Trophoblast cell (in vitro differentiated cells and primary cell): ENCODE measurements at regions not wholly inside any gene's neighbourhood (a gene's known extent, or its start where the extent isn't known, plus 50 kb on each side); places are given as distances from the start of the nearest gene placed in this dataset.

Source experiments
- DNase-seq, 2 donors: peaks; one replicate each; pipeline ENCODE4 v3.0.0-alpha.2; 2016
- H2AFZ ChIP-seq: 2 replicates; pipeline ENCODE4 v1.6.1; 2013; ENCODE audit warnings: low read length, moderate library complexity, mild to moderate bottlenecking; ENCODE audit not compliant: insufficient read depth, poor library complexity
- H2AK5ac ChIP-seq: 2 replicates; pipeline ENCODE4 v1.6.1; 2013; ENCODE audit warnings: mild to moderate bottlenecking, low read length
- H2BK120ac ChIP-seq: 2 replicates; pipeline ENCODE4 v1.6.1; 2013; ENCODE audit warnings: low read length, mild to moderate bottlenecking, moderate library complexity; ENCODE audit not compliant: insufficient read depth, poor library complexity
- H2BK12ac ChIP-seq: 2 replicates; pipeline ENCODE4 v1.6.1; 2013; ENCODE audit warnings: mild to moderate bottlenecking, low read length, moderate library complexity
- H2BK5ac ChIP-seq: 2 replicates; pipeline ENCODE4 v1.6.1; 2013; ENCODE audit warnings: low read length, low read depth, moderate library complexity, mild to moderate bottlenecking; ENCODE audit not compliant: poor library complexity
- H3K14ac ChIP-seq: 2 replicates; pipeline ENCODE4 v1.6.1; 2013; ENCODE audit warnings: mild to moderate bottlenecking, low read length
- H3K18ac ChIP-seq: 2 replicates; pipeline ENCODE4 v1.6.1; 2013; ENCODE audit warnings: mild to moderate bottlenecking, low read length
- H3K23ac ChIP-seq: 2 replicates; pipeline ENCODE4 v1.6.1; 2013; ENCODE audit warnings: low read length
- H3K27ac ChIP-seq: 2 replicates; pipeline ENCODE4 v1.5.1; 2013; ENCODE audit warnings: low read depth, mild to moderate bottlenecking, inconsistent platforms, low read length, moderate library complexity
- H3K27me3 ChIP-seq: 2 replicates; pipeline ENCODE4 v1.6.1; 2013; ENCODE audit warnings: inconsistent platforms, mild to moderate bottlenecking, low read length, moderate library complexity; ENCODE audit not compliant: insufficient read depth
- H3K36me3 ChIP-seq, 2 experiments: 1 replicate in 1 of 2; 2 replicates in 1 of 2; pipeline ENCODE4 v1.6.1; 2013; ENCODE audit warnings: low read length in 2 of 2, mild to moderate bottlenecking in 2 of 2, moderate library complexity in 1 of 2; ENCODE audit not compliant: insufficient read depth in 2 of 2, control insufficient read depth in 1 of 2
- H3K4ac ChIP-seq: 2 replicates; pipeline ENCODE4 v1.6.1; 2013; ENCODE audit warnings: low read depth, mild to moderate bottlenecking, low read length, moderate library complexity
- H3K4me1 ChIP-seq, 2 experiments: 1 replicate in 1 of 2; 2 replicates in 1 of 2; pipeline ENCODE4 v1.6.1; 2013; ENCODE audit warnings: low read length in 2 of 2, mild to moderate bottlenecking in 2 of 2, moderate library complexity in 1 of 2; ENCODE audit not compliant: insufficient read depth in 2 of 2, control insufficient read depth in 1 of 2
- H3K4me2 ChIP-seq: 2 replicates; pipeline ENCODE4 v1.6.1; 2013; ENCODE audit warnings: inconsistent platforms, mild to moderate bottlenecking, low read length, moderate library complexity
- H3K4me3 ChIP-seq: 2 replicates; pipeline ENCODE4 v1.5.1; 2013; ENCODE audit warnings: mild to moderate bottlenecking, low read depth, low read length, inconsistent platforms
- H3K79me1 ChIP-seq: one replicate; pipeline ENCODE4 v1.6.1; 2013; ENCODE audit warnings: low read length
- H3K79me2 ChIP-seq: 2 replicates; pipeline ENCODE4 v1.6.1; 2013; ENCODE audit warnings: low read length, mild to moderate bottlenecking; ENCODE audit not compliant: control insufficient read depth, insufficient read depth, poor library complexity
- H3K9ac ChIP-seq: 2 replicates; pipeline ENCODE4 v1.6.1; 2013; ENCODE audit warnings: mild to moderate bottlenecking, low read length
- H3K9me3 ChIP-seq: 2 replicates; pipeline ENCODE4 v1.6.1; 2013; ENCODE audit warnings: low read depth, mild to moderate bottlenecking, control low read depth, inconsistent platforms, low read length; ENCODE audit not compliant: insufficient read depth
- H4K12ac ChIP-seq: 2 replicates; pipeline ENCODE4 v1.6.1; 2013; ENCODE audit warnings: low read depth, mild to moderate bottlenecking, low read length, moderate library complexity
- H4K8ac ChIP-seq: 2 replicates; pipeline ENCODE4 v1.6.1; 2013; ENCODE audit warnings: low read depth, mild to moderate bottlenecking, low read length, moderate library complexity
- H4K91ac ChIP-seq: one replicate; pipeline ENCODE4 v1.6.1; 2013; ENCODE audit warnings: low read depth, mild to moderate bottlenecking, low read length, moderate library complexity
- WGBS: extraction: QIAGEN DNeasy Blood & Tissue Kit; methylation state at CpG from one replicate; pipeline ENCODE4 v1.1.7; 2013; ENCODE audit warnings: missing lambda C conversion rate; ENCODE audit not compliant: insufficient read length, insufficient coverage; ENCODE audit errors: extremely low coverage; 5-methylcytosine and 5-hydroxymethylcytosine counted together

DNA sequence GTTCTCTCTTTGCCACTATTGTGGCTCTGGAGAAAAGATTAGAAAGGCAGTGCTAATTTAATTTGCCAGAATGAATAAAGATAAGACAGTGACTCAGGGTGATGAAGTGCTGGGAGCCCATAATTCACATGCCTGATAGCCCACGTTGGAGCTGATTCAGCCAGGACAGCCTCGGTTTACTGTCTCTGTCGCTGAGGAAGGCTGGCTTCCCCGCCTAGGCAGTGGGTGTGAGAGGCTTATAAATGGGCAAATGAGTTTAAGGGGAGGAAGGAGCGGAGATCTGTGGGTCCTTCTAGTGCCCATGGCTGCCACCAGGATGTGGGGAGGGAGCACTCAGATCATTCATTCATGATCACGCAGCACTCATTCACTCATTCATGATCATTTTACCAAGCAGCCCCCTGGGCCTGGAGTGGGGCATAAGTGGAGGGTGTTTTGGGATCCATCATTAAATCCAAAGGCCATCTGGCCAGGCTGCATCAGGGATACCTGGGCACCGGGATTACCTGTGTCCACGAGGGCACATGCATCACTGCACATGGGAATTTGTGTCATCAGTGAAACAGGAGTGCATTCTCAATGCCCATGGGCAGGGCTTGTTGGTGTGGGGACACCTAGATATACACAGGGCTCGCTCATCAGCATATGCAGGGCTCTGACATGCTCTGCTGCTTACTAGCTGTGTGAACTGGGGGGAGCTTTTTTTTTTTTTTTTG, 315.4 kb downstream of the MATN1 start:
- no peaks in the 10 kb centered on the region for H3K36me3 ChIP-seq
- H3K27ac ChIP-seq: no peak overlapping the region
- H3K4me3 ChIP-seq: no peak overlapping the region
- no peaks in the 10 kb centered on the region for H3K79me2 ChIP-seq
- H3K4me1 ChIP-seq: no peaks in the 10 kb centered on the region
- H4K91ac ChIP-seq: no peak overlapping the region
- H2AK5ac ChIP-seq: no peak overlapping the region
- H3K9ac ChIP-seq: no peak overlapping the region
- H3K79me1 ChIP-seq: no peaks in the 10 kb centered on the region
- H3K23ac ChIP-seq: no peak overlapping the region
- no peaks in the 10 kb centered on the region for H3K27me3 ChIP-seq
- H2BK12ac ChIP-seq: no peak overlapping the region
- no peak for DNase-seq
- no peak overlapping the region for H2BK5ac ChIP-seq
- no peak overlapping the region for H2BK120ac ChIP-seq
- no peak overlapping the region for H3K4me2 ChIP-seq
- no peak overlapping the region for H2AFZ ChIP-seq
- H3K18ac ChIP-seq: no peak overlapping the region
- no peaks in the 10 kb centered on the region for H3K9me3 ChIP-seq
- no peak overlapping the region for H4K12ac ChIP-seq
- H3K14ac ChIP-seq: no peak overlapping the region
- WGBS: no CpG with 5 or more reads among the region's 9 CpGs
- no peak overlapping the region for H3K4ac ChIP-seq
- no peak overlapping the region for H4K8ac ChIP-seq

DNA sequence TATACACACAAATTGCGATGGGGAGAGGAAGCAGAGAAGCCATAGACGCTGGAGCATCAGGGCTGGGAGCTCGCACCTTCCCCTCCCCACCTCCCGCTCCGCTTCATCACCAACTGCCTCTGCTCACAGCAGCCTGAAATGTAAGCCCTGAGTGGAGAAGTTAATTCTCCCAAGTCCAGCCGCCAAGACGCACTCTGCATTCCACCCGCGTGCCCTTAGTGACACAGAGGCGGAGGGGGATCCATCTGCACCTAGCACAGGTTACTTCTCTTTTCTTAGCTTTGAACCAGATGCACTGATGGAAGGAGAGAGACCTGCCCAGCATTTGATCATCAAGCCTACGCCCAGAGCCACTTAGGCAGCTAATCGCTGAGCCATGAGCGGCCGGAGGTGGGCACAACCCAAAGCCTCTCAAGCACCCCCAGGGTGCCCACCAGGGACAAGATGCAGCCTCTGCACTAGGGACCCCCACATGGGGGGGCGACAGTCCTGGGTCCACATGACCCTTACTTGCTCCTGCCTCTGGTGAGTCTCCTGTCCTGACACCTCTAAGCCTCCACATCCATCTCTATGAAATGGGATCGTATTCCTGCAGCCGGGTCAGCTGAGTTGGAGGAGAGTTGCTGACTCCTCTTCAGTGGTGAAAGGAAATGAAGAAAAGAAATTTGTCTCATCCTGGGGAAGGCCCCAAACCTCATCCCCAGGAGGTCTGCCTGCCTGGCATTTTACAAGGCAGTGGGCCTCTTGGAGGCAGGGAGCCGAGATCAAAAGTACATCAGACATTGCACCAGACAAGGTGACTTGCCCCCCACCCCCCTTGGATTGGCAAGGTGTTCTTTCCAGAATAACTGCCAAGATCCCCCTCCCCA, 316.2 kb downstream of the MATN1 start:
- no peaks in the 10 kb centered on the region for H3K79me1 ChIP-seq
- H3K4me2 ChIP-seq: no peak overlapping the region
- no peak for DNase-seq
- H3K14ac ChIP-seq: no peak overlapping the region
- H3K79me2 ChIP-seq: no peaks in the 10 kb centered on the region
- no peak overlapping the region for H3K27ac ChIP-seq
- H2AK5ac ChIP-seq: no peak overlapping the region
- H3K18ac ChIP-seq: no peak overlapping the region
- no peak overlapping the region for H2BK12ac ChIP-seq
- H3K9ac ChIP-seq: no peak overlapping the region
- no peaks in the 10 kb centered on the region for H3K9me3 ChIP-seq
- H3K4me1 ChIP-seq: no peaks in the 10 kb centered on the region
- H3K4me3 ChIP-seq: no peak overlapping the region
- no peak overlapping the region for H2BK5ac ChIP-seq
- no CpG with 5 or more reads among the region's 18 CpGs for WGBS
- H4K8ac ChIP-seq: no peak overlapping the region
- no peak overlapping the region for H3K23ac ChIP-seq
- H4K91ac ChIP-seq: no peak overlapping the region
- H3K27me3 ChIP-seq: no peaks in the 10 kb centered on the region
- no peak overlapping the region for H4K12ac ChIP-seq
- H3K36me3 ChIP-seq: no peaks in the 10 kb centered on the region
- H2BK120ac ChIP-seq: no peak overlapping the region
- H3K4ac ChIP-seq: no peak overlapping the region
- H2AFZ ChIP-seq: no peak overlapping the region

DNA sequence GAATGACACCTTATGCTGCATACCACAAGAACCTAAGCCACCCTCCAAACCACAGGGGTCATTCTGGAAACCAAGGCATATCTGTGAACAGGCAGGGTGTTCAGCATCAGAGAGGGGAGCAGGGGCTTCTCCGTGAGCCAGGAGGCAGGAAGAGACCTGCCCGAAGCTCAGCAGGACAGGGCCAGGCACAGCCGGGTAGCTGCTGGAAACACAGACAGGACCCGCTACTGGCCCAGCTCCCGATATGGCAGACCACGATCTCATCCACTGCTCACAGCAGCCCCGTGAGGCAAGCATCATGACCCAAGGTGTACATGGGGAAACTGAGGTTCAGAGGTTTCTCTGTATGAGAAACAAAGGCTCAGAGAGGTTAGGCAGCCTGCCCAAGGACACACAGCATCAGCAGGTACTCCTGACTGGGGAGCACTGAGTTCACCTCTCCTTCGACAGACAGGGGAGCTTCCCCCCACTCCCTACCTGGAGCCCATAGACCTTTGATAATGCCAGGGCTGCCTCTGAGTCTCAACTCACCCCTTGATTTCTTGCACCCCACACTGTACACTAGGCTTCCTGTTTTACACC, 317.7 kb downstream of the MATN1 start:
- Histone ChIP-seq H3K79me1 (no peaks in the 10 kb centered on the region), H3K27me3 (no peaks in the 10 kb centered on the region), H3K27ac (no peak overlapping the region), H3K4me2 (no peak overlapping the region), H3K18ac (no peak overlapping the region), H3K4ac (no peak overlapping the region), H2AK5ac (no peak overlapping the region), H3K36me3 (no peaks in the 10 kb centered on the region), H2BK12ac (no peak overlapping the region), H4K12ac (no peak overlapping the region), H3K14ac (no peak overlapping the region), H3K4me1 (no peaks in the 10 kb centered on the region), H4K8ac (no peak overlapping the region), H2BK120ac (no peak overlapping the region), H3K79me2 (no peaks in the 10 kb centered on the region), H3K23ac (no peak overlapping the region), H3K4me3 (no peak overlapping the region), H2BK5ac (no peak overlapping the region), H3K9ac (no peak overlapping the region), H3K9me3 (peaks cover 3% of the 10 kb centered on the region), H4K91ac (no peak overlapping the region), H2AFZ (no peak overlapping the region)
- DNase-seq: no peak
- WGBS: no CpG with 5 or more reads among the region's 8 CpGs

DNA sequence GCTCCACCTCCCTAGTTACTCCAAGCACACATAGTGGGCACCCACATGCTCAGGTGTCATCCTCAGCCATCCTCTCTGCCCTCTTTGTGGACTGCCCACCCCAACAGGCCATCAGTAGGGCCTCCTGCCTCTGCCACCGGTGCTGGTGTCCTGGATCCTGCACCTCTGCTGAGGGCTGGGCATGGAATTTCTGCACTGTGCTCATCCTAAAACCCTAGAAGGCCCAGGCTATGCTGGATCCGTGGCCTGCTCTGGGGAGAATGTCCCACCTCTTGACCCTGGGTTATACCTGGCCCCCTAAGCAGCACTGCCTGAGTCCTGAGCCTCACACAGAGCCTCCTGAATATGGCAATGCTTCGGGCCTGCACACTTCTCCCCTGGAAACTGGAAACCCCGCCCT, 318.3 kb downstream of the MATN1 start:
- Histone ChIP-seq H3K14ac (no peak overlapping the region), H2BK12ac (no peak overlapping the region), H3K27ac (no peak overlapping the region), H3K27me3 (no peaks in the 10 kb centered on the region), H3K79me2 (no peaks in the 10 kb centered on the region), H3K4me2 (no peak overlapping the region), H3K4ac (no peak overlapping the region), H3K23ac (no peak overlapping the region), H4K8ac (no peak overlapping the region), H3K18ac (no peak overlapping the region), H4K91ac (no peak overlapping the region), H3K4me1 (no peaks in the 10 kb centered on the region), H2BK5ac (no peak overlapping the region), H2AFZ (no peak overlapping the region), H3K9ac (no peak overlapping the region), H2AK5ac (no peak overlapping the region), H3K79me1 (no peaks in the 10 kb centered on the region), H3K36me3 (no peaks in the 10 kb centered on the region), H2BK120ac (no peak overlapping the region), H3K9me3 (peaks cover 3% of the 10 kb centered on the region), H3K4me3 (peak overlapping the region; percentile 0), H4K12ac (no peak overlapping the region)
- DNase-seq: no peak
- WGBS: no CpG with 5 or more reads among the region's 4 CpGs
